NT2/D1 (cell line): ENCODE measurements at regions not wholly inside any gene's neighbourhood (a gene's known extent, or its start where the extent isn't known, plus 50 kb on each side); places are given as distances from the start of the nearest gene placed in this dataset.

Experiments
- YY1 ChIP-seq: IDR thresholded peaks from 2 replicates; pipeline ENCODE4 v1.6.1; 2011; ENCODE audit not compliant: insufficient read length, insufficient read depth
- ZNF274 ChIP-seq: IDR thresholded peaks from 2 replicates; pipeline ENCODE4 v1.6.1; 2011; ENCODE audit warnings: mild to moderate bottlenecking, low read depth, low read length

DNA sequence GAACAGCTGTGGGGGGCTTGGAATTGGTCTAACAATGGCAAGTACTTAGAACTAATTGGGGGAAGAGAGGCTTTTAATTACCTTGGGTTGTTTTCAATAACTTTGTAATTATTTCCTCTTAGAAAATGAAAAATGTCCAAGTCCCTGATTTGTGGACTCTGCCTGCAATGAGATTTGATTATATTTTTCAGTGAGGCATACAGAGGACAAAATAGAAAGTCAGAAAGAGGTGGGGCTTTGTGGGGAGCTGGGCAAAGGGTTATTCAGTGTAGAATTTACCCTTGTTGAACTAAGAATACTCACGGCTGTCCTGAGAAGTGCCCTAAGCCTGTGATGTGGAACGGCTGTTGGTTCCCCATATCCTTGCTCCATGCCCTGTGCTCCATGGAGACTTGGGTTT lies 153.0 kb downstream of the ICE1 start:
- TF ChIP-seq ZNF274 (no peak), YY1 (no peak)
